Prostate gland (tissue), 2 donors: ENCODE measurements at regions not wholly inside any gene's neighbourhood (a gene's known extent, or its start where the extent isn't known, plus 50 kb on each side); places are given as distances from the start of the nearest gene placed in this dataset.

Experiments
- CTCF ChIP-seq, 4 experiments: fragments of 200-600 bp in 2 of 4; fragments of 450-650 bp in 2 of 4; sonication (generic) in 2 of 4; IDR thresholded peaks; 1 replicate in 3 of 4; 2 replicates in 1 of 4; pipeline ENCODE4 v1.5.1; 2016 to 2019; ENCODE audit warnings: antibody characterized with exemption in 4 of 4, mild to moderate bottlenecking in 2 of 4, moderate library complexity in 2 of 4
- POLR2A ChIP-seq: fragments of 450-650 bp; IDR thresholded peaks from one replicate; pipeline ENCODE4 v1.6.1; 2016; ENCODE audit warnings: antibody characterized with exemption, mild to moderate bottlenecking

GRCh38 chr6:27132532-27133280 lies 114.8 kb upstream of the PRSS16 start:
- TF ChIP-seq POLR2A (peak; percentile 92), CTCF (IDR thresholded peaks at IDR 0.05) (peak in 1 of 4 experiments; percentile 4)
